ENCODE measurements at regions not wholly inside any gene's neighbourhood (a gene's known extent, or its start where the extent isn't known, plus 50 kb on each side); places are given as distances from the start of the nearest gene placed in this dataset.

GRCh38 chr15:75149867-75150709, 51.6 kb upstream of the C15orf39 start:
- no peak for TF ChIP-seq EZH2phosphoT487 (IDR thresholded peaks at IDR 0.05; ENCODE audit: borderline replicate concordance, low read length)
- TF ChIP-seq, protein P1, sequence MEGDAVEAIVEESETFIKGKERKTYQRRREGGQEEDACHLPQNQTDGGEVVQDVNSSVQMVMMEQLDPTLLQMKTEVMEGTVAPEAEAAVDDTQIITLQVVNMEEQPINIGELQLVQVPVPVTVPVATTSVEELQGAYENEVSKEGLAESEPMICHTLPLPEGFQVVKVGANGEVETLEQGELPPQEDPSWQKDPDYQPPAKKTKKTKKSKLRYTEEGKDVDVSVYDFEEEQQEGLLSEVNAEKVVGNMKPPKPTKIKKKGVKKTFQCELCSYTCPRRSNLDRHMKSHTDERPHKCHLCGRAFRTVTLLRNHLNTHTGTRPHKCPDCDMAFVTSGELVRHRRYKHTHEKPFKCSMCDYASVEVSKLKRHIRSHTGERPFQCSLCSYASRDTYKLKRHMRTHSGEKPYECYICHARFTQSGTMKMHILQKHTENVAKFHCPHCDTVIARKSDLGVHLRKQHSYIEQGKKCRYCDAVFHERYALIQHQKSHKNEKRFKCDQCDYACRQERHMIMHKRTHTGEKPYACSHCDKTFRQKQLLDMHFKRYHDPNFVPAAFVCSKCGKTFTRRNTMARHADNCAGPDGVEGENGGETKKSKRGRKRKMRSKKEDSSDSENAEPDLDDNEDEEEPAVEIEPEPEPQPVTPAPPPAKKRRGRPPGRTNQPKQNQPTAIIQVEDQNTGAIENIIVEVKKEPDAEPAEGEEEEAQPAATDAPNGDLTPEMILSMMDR (conservative IDR thresholded peaks at IDR 0.05; ENCODE audit: low read depth, low read length): no peak
- no peak for TF ChIP-seq EZH2 (IDR thresholded peaks at IDR 0.05; ENCODE audit: low read length, unreplicated experiment)
